ENCODE measurements at regions not wholly inside any gene's neighbourhood (a gene's known extent, or its start where the extent isn't known, plus 50 kb on each side); places are given as distances from the start of the nearest gene placed in this dataset.

DNA sequence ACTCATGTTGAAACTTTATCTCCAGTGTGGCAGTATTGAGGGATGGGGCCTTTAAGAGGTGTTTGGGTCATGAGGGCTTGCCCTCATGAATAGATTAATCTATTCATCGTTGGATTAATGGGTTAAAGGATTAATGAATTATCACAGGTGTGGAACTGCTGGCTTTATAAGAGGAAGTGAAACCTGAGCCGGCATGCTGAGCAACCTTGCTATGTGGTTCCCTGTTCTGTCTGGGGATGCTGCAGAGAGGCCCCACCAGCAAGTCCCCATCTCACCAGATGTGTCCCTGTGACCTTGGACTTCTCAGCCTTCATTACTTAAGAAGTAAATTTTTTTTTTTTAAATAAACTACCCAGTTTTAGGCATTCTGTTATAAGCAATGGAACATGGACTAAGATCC is 109.6 kb downstream of the DYRK2 start (continued):
- TF ChIP-seq KDM4A (IDR thresholded peaks at IDR 0.05; ENCODE audit: low read depth, low read length, severe bottlenecking) (no peak), BACH1 (IDR thresholded peaks at IDR 0.05; ENCODE audit: low read length) (no peak), NANOG (IDR thresholded peaks at IDR 0.05; ENCODE audit: insufficient read depth, low read depth, low read length, poor library complexity, severe bottlenecking) (no peak), SRF (IDR thresholded peaks at IDR 0.05; ENCODE audit: low read depth, low read length) (no peak)

Measured in H1 (cell line).